Activated naive CD8-positive, alpha-beta T cell treated with anti-CD3 and anti-CD28 coated beads for 36 hours (primary cell): ENCODE measurements at regions not wholly inside any gene's neighbourhood (a gene's known extent, or its start where the extent isn't known, plus 50 kb on each side); places are given as distances from the start of the nearest gene placed in this dataset.
A peak's percentile ranks its signal among the peaks of the same experiment; 100 is the strongest.

Experiments
- DNase-seq: peaks from one replicate; pipeline ENCODE4 v3.0.0; 2021
- H3K27ac Mint-ChIP-seq: one replicate; pipeline ENCODE4 v1.8.0; 2022; ENCODE audit warnings: mild to moderate bottlenecking, moderate library complexity, mixed read lengths
- H3K27me3 Mint-ChIP-seq: one replicate; pipeline ENCODE4 v1.8.0; 2022; ENCODE audit warnings: mild to moderate bottlenecking, mixed read lengths
- H3K36me3 Mint-ChIP-seq: one replicate; pipeline ENCODE4 v1.8.0; 2021; ENCODE audit warnings: mild to moderate bottlenecking, mixed read lengths
- H3K4me1 Mint-ChIP-seq: one replicate; pipeline ENCODE4 v1.8.0; 2021; ENCODE audit warnings: mixed read lengths
- H3K4me3 Mint-ChIP-seq: one replicate; pipeline ENCODE4 v1.8.0; 2022; ENCODE audit warnings: mild to moderate bottlenecking, moderate library complexity, mixed read lengths
- H3K9me3 Mint-ChIP-seq: one replicate; pipeline ENCODE4 v1.8.0; 2022; ENCODE audit warnings: mixed read lengths

- Mint-ChIP-seq H3K27ac (no peak overlapping the region), H3K36me3 (no peaks in the 10 kb centered on the region), H3K4me3 (no peak overlapping the region), H3K4me1 (peaks cover 7% of the 10 kb centered on the region), H3K9me3 (peaks cover under 1% of the 10 kb centered on the region), H3K27me3 (no peaks in the 10 kb centered on the region)
- DNase-seq = no peak
These were observed 408.0 kb downstream of the LRATD1 start for GRCh38 chr2:15040429-15041084.

DNA sequence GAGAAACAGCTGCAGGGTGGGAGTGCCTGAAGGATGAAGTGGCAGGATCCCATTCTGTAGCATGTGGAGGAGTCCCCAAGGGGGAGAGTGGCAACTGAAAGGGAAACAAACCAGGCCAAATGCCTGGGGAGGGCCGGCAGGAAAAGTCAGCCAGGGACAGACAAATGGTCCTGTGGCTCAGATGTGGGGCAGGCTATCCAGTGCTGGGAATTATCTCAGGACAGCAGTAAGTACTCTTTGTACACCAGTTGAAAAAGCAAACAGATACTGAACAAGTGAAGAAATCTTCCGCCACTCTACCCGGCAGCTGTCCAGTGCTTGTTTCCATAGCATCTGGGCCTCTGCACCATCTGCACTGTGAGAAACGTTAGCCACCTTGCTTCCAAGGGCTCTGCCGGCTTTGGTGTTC lies 408.9 kb downstream of the LRATD1 start:
- no peak for DNase-seq
- Mint-ChIP-seq H3K9me3 (no peaks in the 10 kb centered on the region), H3K36me3 (no peaks in the 10 kb centered on the region), H3K4me3 (no peak overlapping the region), H3K27ac (no peak overlapping the region), H3K4me1 (peaks cover 7% of the 10 kb centered on the region), H3K27me3 (no peaks in the 10 kb centered on the region)

DNA sequence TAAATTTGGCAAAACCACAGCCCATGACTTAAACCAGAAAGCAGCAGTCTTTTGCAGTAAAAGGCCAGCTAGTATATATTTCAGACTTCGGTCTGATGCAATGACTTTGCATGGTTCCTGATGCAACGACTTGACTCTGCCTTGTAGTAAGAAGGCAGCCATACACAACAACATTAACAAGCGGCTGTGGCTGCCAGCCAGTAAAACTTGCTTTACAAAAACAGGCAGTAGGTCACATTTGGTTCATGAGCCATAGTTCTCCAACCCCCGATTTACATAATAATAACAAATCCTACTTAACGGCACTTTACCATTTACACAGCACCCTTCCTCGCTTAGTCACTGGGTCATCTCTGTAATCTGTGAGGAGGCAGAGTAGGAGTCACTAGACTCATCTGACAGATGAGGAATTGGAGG lies 410.3 kb downstream of the LRATD1 start:
- Mint-ChIP-seq H3K4me3 (no peak overlapping the region), H3K36me3 (no peaks in the 10 kb centered on the region), H3K27me3 (no peaks in the 10 kb centered on the region), H3K9me3 (no peaks in the 10 kb centered on the region), H3K4me1 (peaks cover 7% of the 10 kb centered on the region), H3K27ac (no peak overlapping the region)
- DNase-seq = no peak

DNA sequence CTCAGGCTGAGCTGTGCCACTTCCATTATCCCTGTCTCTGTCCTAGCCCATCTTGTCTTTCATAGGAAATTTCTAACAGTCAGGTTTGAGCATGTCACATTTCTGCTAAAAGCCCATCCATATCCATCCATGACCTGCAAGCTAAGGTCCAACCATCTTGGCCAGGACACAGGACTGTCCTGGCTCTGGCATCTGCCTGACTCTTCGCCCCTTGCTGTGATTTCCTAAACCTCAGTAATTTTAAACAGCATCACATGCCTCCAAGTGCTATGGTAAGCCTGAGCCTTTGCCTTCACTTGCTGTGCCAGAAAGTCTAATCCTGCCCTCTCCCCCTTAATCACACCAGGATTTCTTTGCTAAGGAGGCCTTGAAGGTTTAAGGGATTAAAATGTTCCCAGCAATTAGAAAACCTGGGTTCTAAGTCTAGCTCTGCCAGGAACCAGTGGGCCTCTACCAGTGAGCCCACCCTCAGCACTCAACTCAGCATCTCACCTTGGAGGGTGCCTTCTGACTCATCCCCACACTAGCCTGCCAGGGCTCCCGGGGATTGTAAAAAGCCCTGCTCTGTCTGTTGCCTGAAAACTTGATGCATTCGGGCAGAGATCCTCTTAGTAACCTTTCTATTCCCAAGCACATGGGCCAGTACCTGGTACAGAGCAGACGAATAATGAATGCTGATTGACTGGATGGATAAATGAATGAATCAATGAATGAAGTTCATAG lies 411.0 kb downstream of the LRATD1 start:
- no peaks in the 10 kb centered on the region for H3K27me3 Mint-ChIP-seq
- H3K9me3 Mint-ChIP-seq = no peaks in the 10 kb centered on the region
- H3K4me3 Mint-ChIP-seq = no peak overlapping the region

DNA sequence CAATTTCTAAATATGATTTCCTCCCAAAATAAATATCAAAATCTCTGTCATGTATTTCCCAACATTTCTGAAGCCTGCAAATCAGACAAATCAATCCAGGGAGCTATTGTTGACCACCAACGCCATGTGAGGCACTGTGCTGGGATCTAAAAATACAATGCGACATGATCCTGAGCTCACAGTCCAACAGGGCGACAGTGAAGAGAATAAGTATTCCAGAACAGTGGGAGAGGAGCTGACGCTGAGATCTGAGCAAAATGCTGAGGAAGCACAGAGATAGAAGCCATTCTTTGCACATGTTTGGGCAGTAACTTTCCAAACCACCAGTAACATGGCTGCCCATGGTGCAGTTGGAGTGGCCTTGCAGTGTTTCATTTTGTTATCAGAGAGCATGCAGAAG lies 412.5 kb downstream of the LRATD1 start:
- H3K27ac Mint-ChIP-seq = no peak overlapping the region
- H3K9me3 Mint-ChIP-seq = no peaks in the 10 kb centered on the region

More for the DNA sequence above, 411.0 kb downstream of the LRATD1 start:
- DNase-seq = no peak
- H3K36me3 Mint-ChIP-seq = no peaks in the 10 kb centered on the region
- H3K27ac Mint-ChIP-seq = no peak overlapping the region
- peaks cover 7% of the 10 kb centered on the region for H3K4me1 Mint-ChIP-seq

GRCh38 chr2:15047184-15047583 lies 414.7 kb downstream of the LRATD1 start:
- Mint-ChIP-seq H3K9me3 (no peaks in the 10 kb centered on the region), H3K4me1 (no peaks in the 10 kb centered on the region), H3K27ac (no peak overlapping the region), H3K4me3 (no peak overlapping the region), H3K27me3 (no peaks in the 10 kb centered on the region), H3K36me3 (no peaks in the 10 kb centered on the region)
- DNase-seq = no peak

More for the DNA sequence above, 412.5 kb downstream of the LRATD1 start:
- Mint-ChIP-seq H3K27me3 (no peaks in the 10 kb centered on the region), H3K36me3 (no peaks in the 10 kb centered on the region), H3K4me3 (no peak overlapping the region), H3K4me1 (no peaks in the 10 kb centered on the region)
- DNase-seq = no peak

GRCh38 chr2:15048000-15048399 lies 415.5 kb downstream of the LRATD1 start:
- Mint-ChIP-seq H3K36me3 (no peaks in the 10 kb centered on the region), H3K4me3 (no peak overlapping the region), H3K27me3 (no peaks in the 10 kb centered on the region), H3K4me1 (no peaks in the 10 kb centered on the region), H3K27ac (no peak overlapping the region), H3K9me3 (no peaks in the 10 kb centered on the region)
- no peak for DNase-seq

- H3K4me1 Mint-ChIP-seq = no peaks in the 10 kb centered on the region
- H3K27ac Mint-ChIP-seq = no peak overlapping the region
- no peaks in the 10 kb centered on the region for H3K27me3 Mint-ChIP-seq
- H3K9me3 Mint-ChIP-seq = no peaks in the 10 kb centered on the region
- no peak for DNase-seq
- no peak overlapping the region for H3K4me3 Mint-ChIP-seq
- no peaks in the 10 kb centered on the region for H3K36me3 Mint-ChIP-seq
These were observed 416.8 kb downstream of the LRATD1 start for GRCh38 chr2:15049096-15049993.

DNA sequence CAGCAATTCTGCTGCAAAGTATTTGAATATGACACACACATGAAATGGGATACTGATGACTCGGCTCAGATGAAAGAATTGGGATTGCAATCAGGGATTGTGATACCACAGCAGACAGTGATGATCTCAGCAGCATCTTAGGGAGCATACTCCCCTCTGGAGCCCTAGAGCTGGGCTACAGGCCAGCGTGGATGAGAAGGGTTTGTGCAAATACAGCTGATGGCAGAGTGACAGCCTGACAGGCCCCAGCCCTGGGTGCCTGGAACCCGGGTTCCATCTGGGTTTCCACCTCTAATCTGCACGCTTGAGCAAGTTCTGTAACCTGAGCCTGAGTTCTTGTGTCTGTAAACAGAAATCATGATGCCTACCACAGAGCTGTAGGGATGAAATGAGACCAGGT lies 418.0 kb downstream of the LRATD1 start:
- Mint-ChIP-seq H3K9me3 (no peaks in the 10 kb centered on the region), H3K4me1 (no peaks in the 10 kb centered on the region), H3K27me3 (peaks cover 2% of the 10 kb centered on the region)

GRCh38 chr2:15053542-15053941 lies 421.0 kb downstream of the LRATD1 start:
- no peaks in the 10 kb centered on the region for H3K4me1 Mint-ChIP-seq
- no peak overlapping the region for H3K27ac Mint-ChIP-seq
- no peaks in the 10 kb centered on the region for H3K36me3 Mint-ChIP-seq
- no peaks in the 10 kb centered on the region for H3K9me3 Mint-ChIP-seq
- peaks cover 10% of the 10 kb centered on the region for H3K27me3 Mint-ChIP-seq
- no peak for DNase-seq
- H3K4me3 Mint-ChIP-seq = no peak overlapping the region

More for the DNA sequence above, 418.0 kb downstream of the LRATD1 start:
- DNase-seq = no peak
- H3K4me3 Mint-ChIP-seq = no peak overlapping the region
- no peaks in the 10 kb centered on the region for H3K36me3 Mint-ChIP-seq
- no peak overlapping the region for H3K27ac Mint-ChIP-seq

DNA sequence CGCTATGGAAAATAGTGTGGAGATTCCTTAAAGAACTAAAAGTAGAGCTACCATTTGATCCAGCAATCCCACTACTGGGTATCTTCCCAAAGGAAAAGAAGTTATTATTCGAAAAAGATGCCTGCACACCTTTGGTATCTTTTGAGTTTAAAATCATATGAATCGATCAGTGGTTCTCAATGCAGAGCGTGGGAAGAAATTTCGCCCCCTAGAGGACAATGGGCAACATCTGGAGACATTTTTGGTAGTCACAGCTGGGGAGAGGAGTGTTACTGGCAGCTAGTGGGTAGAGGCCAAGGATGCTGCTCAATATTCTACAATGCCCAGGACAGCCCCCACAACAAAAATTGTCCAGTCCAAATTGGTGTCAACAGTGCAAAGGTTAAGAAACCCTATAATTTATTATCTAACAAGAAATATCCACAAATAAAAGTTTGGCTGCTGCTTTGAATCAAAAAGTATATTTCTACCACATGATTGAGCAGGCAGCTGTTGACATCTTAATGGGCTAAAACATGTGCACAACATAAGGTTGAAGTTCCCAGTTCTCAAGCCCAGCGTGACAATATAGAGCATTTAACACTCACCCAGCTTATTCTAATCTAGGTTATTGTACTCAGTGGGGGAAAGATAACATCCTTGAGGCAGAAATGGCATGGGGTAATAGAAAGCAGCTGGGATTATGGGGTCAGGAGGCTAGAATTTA lies 425.7 kb downstream of the LRATD1 start:
- Mint-ChIP-seq H3K4me3 (no peak overlapping the region), H3K4me1 (no peaks in the 10 kb centered on the region), H3K27me3 (peaks cover 10% of the 10 kb centered on the region), H3K27ac (no peak overlapping the region), H3K36me3 (no peaks in the 10 kb centered on the region), H3K9me3 (no peaks in the 10 kb centered on the region)
- DNase-seq = peak; percentile 9

GRCh38 chr2:15058721-15059157 lies 426.2 kb downstream of the LRATD1 start:
- no peaks in the 10 kb centered on the region for H3K9me3 Mint-ChIP-seq
- no peak for DNase-seq
- no peak overlapping the region for H3K4me3 Mint-ChIP-seq
- peaks cover 10% of the 10 kb centered on the region for H3K27me3 Mint-ChIP-seq
- no peaks in the 10 kb centered on the region for H3K36me3 Mint-ChIP-seq
- H3K4me1 Mint-ChIP-seq = no peaks in the 10 kb centered on the region
- H3K27ac Mint-ChIP-seq = no peak overlapping the region

GRCh38 chr2:15059870-15060512 lies 427.5 kb downstream of the LRATD1 start:
- no peaks in the 10 kb centered on the region for H3K36me3 Mint-ChIP-seq
- no peak overlapping the region for H3K4me3 Mint-ChIP-seq
- DNase-seq = no peak
- H3K27me3 Mint-ChIP-seq = peaks cover 10% of the 10 kb centered on the region
- no peak overlapping the region for H3K27ac Mint-ChIP-seq
- H3K9me3 Mint-ChIP-seq = peaks cover 2% of the 10 kb centered on the region
- H3K4me1 Mint-ChIP-seq = no peaks in the 10 kb centered on the region

- H3K4me3 Mint-ChIP-seq = no peak overlapping the region
- no peak overlapping the region for H3K27ac Mint-ChIP-seq
- H3K4me1 Mint-ChIP-seq = no peaks in the 10 kb centered on the region
- DNase-seq = no peak
- peaks cover 3% of the 10 kb centered on the region for H3K27me3 Mint-ChIP-seq
- H3K9me3 Mint-ChIP-seq = peaks cover 7% of the 10 kb centered on the region
- no peaks in the 10 kb centered on the region for H3K36me3 Mint-ChIP-seq
These were observed 428.8 kb downstream of the LRATD1 start for GRCh38 chr2:15061268-15061667.
